Adrenal gland (tissue), 9 donors: ENCODE measurements at regions not wholly inside any gene's neighbourhood (a gene's known extent, or its start where the extent isn't known, plus 50 kb on each side); places are given as distances from the start of the nearest gene placed in this dataset.

Experiments used
- DNase-seq, 7 donors: peaks; one replicate each; pipeline ENCODE4 v3.0.0-alpha.2; 2019 to 2020
- H3K27ac ChIP-seq, 5 donors: fragments of 200-600 bp; sonication (generic) in 4 of 5; 1 replicate in 3 of 5; 2 replicates in 2 of 5; pipeline versions ENCODE4 v1.5.1 to v1.8.0; 2016 to 2020; ENCODE audit warnings: mild to moderate bottlenecking in 1 of 5
- H3K27me3 ChIP-seq: fragments of 200-600 bp; 2 replicates; pipeline ENCODE4 v1.8.0; 2021
- H3K36me3 ChIP-seq, 2 donors: fragments of 200-600 bp; replicated peaks in 1 of 2; 1 replicate in 1 of 2; 2 replicates in 1 of 2; pipeline versions ENCODE4 v1.5.1 to v1.8.0; 2018 to 2022
- H3K4me1 ChIP-seq, 2 donors: fragments of 200-600 bp; replicated peaks in 1 of 2; 1 replicate in 1 of 2; 2 replicates in 1 of 2; pipeline versions ENCODE4 v1.5.1 to v1.8.0; 2018 to 2021
- H3K4me3 ChIP-seq, 4 donors: fragments of 200-600 bp; sonication (generic) in 3 of 4; one replicate each; pipeline ENCODE4 v1.5.1; 2016 to 2018
- H3K9me3 ChIP-seq, 3 donors: fragments of 200-600 bp; sonication (generic) in 1 of 3; replicated peaks in 1 of 3; 1 replicate in 2 of 3; 2 replicates in 1 of 3; pipeline versions ENCODE4 v1.5.1 to v1.8.0; 2016 to 2021
- CTCF ChIP-seq, 6 experiments: fragments of 450-650 bp in 4 of 6; fragments of 200-600 bp in 2 of 6; sonication (generic) in 1 of 6; IDR thresholded peaks; 1 replicate in 5 of 6; 2 replicates in 1 of 6; pipeline versions ENCODE4 v1.5.1 to v1.8.0; 2016 to 2021; ENCODE audit warnings: antibody characterized with exemption in 6 of 6, mild to moderate bottlenecking in 2 of 6, moderate library complexity in 1 of 6
- POLR2A ChIP-seq, 2 donors: fragments of 450-650 bp; IDR thresholded peaks; one replicate each; pipeline ENCODE4 v1.6.1; 2017; ENCODE audit warnings: antibody characterized with exemption in 2 of 2, mild to moderate bottlenecking in 2 of 2, moderate library complexity in 1 of 2
- WGBS, 4 donors: extraction: QIAGEN DNeasy Blood & Tissue Kit in 2 of 4; methylation state at CpG; one replicate each; pipeline versions ENCODE4 v1.1.5 to v1.1.7; 2013 to 2017; 5-methylcytosine and 5-hydroxymethylcytosine counted together
- intact Hi-C, 2 donors: fragments of 100-400 bp; cut with DNase I; formaldehyde crosslinking; loops; one replicate each; pipeline versions ENCODE4 v1.14.1 to v1.15.0; 2022 to 2023
- donor health status: healthy with polysubstance abuse.
- donor health status: Bipolar disorder and iron deficiency.
- donor health status: DM: yes; HTN: yes; CAD: no.
- donor health status: DM: no; HTN: no; CAD: no.
- donor health status: DM: no; HTN: no; CAD: no.

GRCh38 chrX:10922159-10922558 is 189.0 kb upstream of the HCCS start:
- Histone ChIP-seq H3K27me3 (no peaks in the 10 kb centered on the region), H3K4me3 (no peak overlapping the region), H3K9me3 (no peaks in the 10 kb centered on the region), H3K27ac (no peak overlapping the region), H3K36me3 (no peaks in the 10 kb centered on the region), H3K4me1 (no peaks in the 10 kb centered on the region)
- peak in 1 of 7 donors; percentile 1 for DNase-seq
- TF ChIP-seq POLR2A (IDR thresholded peaks at IDR 0.05) (no peak), CTCF (IDR thresholded peaks at IDR 0.05) (no peak)
- intact Hi-C loops = no loop called here

GRCh38 chrX:10922835-10923234 is 188.3 kb upstream of the HCCS start:
- Histone ChIP-seq H3K27me3 (no peaks in the 10 kb centered on the region), H3K4me3 (no peak overlapping the region), H3K4me1 (no peaks in the 10 kb centered on the region), H3K27ac (no peak overlapping the region), H3K9me3 (no peaks in the 10 kb centered on the region), H3K36me3 (no peaks in the 10 kb centered on the region)
- WGBS, 4 donors = 64 to 90% (median 73%) methylated on average over 1 of the region's 1 CpG
- intact Hi-C loops = no loop called here
- TF ChIP-seq CTCF (IDR thresholded peaks at IDR 0.05) (no peak), POLR2A (IDR thresholded peaks at IDR 0.05) (no peak)
- no peak for DNase-seq

- no peak for TF ChIP-seq CTCF (IDR thresholded peaks at IDR 0.05)
- TF ChIP-seq POLR2A (IDR thresholded peaks at IDR 0.05) = no peak
- H3K27me3 ChIP-seq = no peaks in the 10 kb centered on the region
- no peaks in the 10 kb centered on the region for H3K9me3 ChIP-seq
- 71 to 79% (median 72%) methylated on average over 3 of the region's 3 CpGs for WGBS, 4 donors
- H3K36me3 ChIP-seq = no peaks in the 10 kb centered on the region
- H3K27ac ChIP-seq = no peak overlapping the region
- no peaks in the 10 kb centered on the region for H3K4me1 ChIP-seq
- intact Hi-C loops = no loop called here
- DNase-seq = no peak
- no peak overlapping the region for H3K4me3 ChIP-seq
These were observed 187.7 kb upstream of the HCCS start for GRCh38 chrX:10923466-10923865.

- 29 to 64% (median 46%) methylated on average over 1 of the region's 1 CpG for WGBS, 4 donors
- TF ChIP-seq POLR2A (IDR thresholded peaks at IDR 0.05) (no peak), CTCF (IDR thresholded peaks at IDR 0.05) (no peak)
- H3K27me3 ChIP-seq = no peaks in the 10 kb centered on the region
- no peak overlapping the region for H3K4me3 ChIP-seq
- DNase-seq = no peak
- intact Hi-C loops = no loop called here
- no peaks in the 10 kb centered on the region for H3K36me3 ChIP-seq
- no peaks in the 10 kb centered on the region for H3K9me3 ChIP-seq
- H3K27ac ChIP-seq = no peak overlapping the region
- no peaks in the 10 kb centered on the region for H3K4me1 ChIP-seq
These were observed 184.7 kb upstream of the HCCS start for GRCh38 chrX:10926404-10926803.
